Naive B cell (primary cell): ENCODE measurements at regions not wholly inside any gene's neighbourhood (a gene's known extent, or its start where the extent isn't known, plus 50 kb on each side); places are given as distances from the start of the nearest gene placed in this dataset.
A peak's percentile ranks its signal among the peaks of the same experiment; 100 is the strongest.

Source experiments
- ATAC-seq, 2 donors: fragments of 150-1000 bp; cut with Tn5 transposase; 2 replicates each; pipeline ENCODE4 v1.10.0; 2021; ENCODE audit warnings: low read depth in 2 of 2, mild to moderate bottlenecking in 2 of 2, moderate library complexity in 2 of 2
- DNase-seq: peaks from one replicate; pipeline ENCODE4 v3.0.0; 2022
- H3K27ac Mint-ChIP-seq, 6 donors: one replicate each; pipeline ENCODE4 v1.8.0; 2020 to 2022; ENCODE audit warnings: mild to moderate bottlenecking in 6 of 6, mixed read lengths in 6 of 6, moderate library complexity in 5 of 6, inconsistent platforms in 2 of 6
- H3K27me3 Mint-ChIP-seq, 3 donors: one replicate each; pipeline ENCODE4 v1.8.0; 2021 to 2022; ENCODE audit warnings: mixed read lengths in 3 of 3, mild to moderate bottlenecking in 1 of 3
- H3K36me3 Mint-ChIP-seq, 2 donors: one replicate each; pipeline ENCODE4 v1.8.0; 2020 to 2022; ENCODE audit warnings: mixed read lengths in 2 of 2, inconsistent platforms in 1 of 2, mild to moderate bottlenecking in 1 of 2
- H3K4me1 Mint-ChIP-seq, 3 donors: one replicate each; pipeline ENCODE4 v1.8.0; 2020 to 2022; ENCODE audit warnings: mixed read lengths in 3 of 3, inconsistent platforms in 1 of 3, mild to moderate bottlenecking in 1 of 3, moderate library complexity in 1 of 3
- H3K4me3 Mint-ChIP-seq, 8 donors: one replicate each; pipeline ENCODE4 v1.8.0; 2020 to 2022; ENCODE audit warnings: mild to moderate bottlenecking in 8 of 8, mixed read lengths in 8 of 8, moderate library complexity in 8 of 8, inconsistent platforms in 2 of 8
- H3K9me3 Mint-ChIP-seq, 7 donors: one replicate each; pipeline ENCODE4 v1.8.0; 2020 to 2022; ENCODE audit warnings: mixed read lengths in 7 of 7, mild to moderate bottlenecking in 5 of 7, inconsistent platforms in 2 of 7, moderate library complexity in 1 of 7

DNA sequence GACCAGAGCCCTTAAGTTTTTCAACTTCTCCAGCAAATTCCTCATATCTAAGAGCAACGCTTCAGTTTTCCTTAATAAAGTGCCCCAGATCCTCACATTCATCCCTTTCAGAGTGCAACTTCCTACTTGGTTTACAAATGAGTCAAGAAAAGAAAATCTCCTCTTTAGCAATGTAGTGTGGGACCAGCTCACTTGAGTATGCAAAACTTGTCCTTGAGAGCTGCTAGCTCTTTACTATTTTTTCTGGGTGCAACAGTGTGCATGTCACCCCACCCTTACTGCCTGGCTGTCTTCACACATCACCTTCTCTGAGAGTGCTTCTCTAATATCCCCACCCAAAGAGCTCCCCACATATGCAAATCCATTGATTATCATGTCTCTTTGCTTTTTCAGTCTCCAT, 203.1 kb upstream of the CAMK1G start:
- Mint-ChIP-seq H3K9me3 (no peaks in the 10 kb centered on the region), H3K36me3 (no peaks in the 10 kb centered on the region), H3K4me1 (peaks cover 0 to 4% (median 0%) of the 10 kb centered on the region in 3 donors), H3K4me3 (no peak overlapping the region), H3K27ac (no peak overlapping the region), H3K27me3 (peaks cover 0 to 5% (median 0%) of the 10 kb centered on the region in 3 donors)
- DNase-seq (no peak), ATAC-seq (no peak)

DNA sequence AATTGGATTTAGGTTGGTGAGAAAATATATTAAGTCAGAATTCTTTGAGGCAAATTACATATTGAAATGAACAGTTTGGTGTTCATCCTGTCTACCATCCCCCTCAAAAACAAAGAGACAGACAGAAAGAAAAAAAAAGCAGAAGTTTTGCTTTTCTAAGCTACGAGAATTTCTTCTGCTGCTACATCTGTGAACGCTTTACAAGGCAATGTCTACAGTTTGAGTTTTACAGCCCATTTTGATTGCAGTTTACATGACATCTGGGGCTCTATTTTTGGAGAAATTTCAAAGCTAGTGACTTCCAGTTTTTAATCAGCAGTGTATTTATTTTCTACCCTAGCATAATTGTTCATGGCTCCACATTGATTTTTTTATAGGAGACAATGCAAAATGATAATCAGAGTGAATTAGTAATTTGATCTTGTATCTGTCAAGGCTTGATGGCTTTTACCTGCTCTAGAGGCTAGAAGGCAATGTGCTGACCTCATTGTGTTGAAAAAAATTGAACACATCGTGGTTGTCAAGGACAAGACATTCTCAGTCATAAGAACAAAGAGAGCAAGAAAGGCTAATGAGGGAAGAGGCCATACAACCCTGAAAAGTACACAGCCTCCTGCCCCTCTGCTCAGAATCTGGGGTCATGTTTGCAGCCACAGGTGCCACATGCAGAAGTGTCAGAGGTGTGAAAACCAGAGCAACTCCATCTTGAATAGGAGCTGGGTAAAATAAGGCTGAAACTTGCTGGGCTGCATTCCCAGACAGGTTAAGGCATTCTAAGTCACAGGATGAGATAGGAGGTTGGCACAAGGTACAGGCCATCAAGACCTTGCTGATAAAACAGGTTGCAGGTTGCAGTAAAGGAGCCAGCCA, 201.0 kb upstream of the CAMK1G start:
- Mint-ChIP-seq H3K27me3 (peaks cover 0 to 5% (median 0%) of the 10 kb centered on the region in 3 donors), H3K27ac (no peak overlapping the region), H3K36me3 (no peaks in the 10 kb centered on the region), H3K4me3 (no peak overlapping the region), H3K4me1 (peaks cover 0 to 4% (median 0%) of the 10 kb centered on the region in 3 donors), H3K9me3 (peaks cover 0 to 2% (median 0%) of the 10 kb centered on the region in 7 donors)
- ATAC-seq (no peak), DNase-seq (no peak)

DNA sequence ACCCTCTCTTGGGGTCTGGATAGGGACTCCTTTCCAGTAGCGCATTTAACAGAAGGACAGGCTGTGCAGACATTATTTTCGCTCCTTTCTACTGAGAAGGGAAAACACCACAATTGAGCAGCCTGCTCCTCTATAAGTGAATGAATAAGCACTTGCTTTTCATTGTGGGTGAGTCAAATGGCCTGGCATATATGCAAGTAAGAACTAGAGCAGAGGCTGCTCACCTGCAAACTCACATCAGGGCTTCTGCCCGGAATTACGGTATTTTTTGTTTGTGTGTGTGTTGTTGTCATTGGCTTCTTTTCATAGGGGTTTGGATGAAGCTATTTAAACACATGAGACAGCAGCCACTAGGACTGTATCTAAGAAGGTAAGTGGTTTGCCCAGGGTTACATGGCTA, 200.1 kb upstream of the CAMK1G start:
- H3K27ac Mint-ChIP-seq: no peak overlapping the region
- ATAC-seq (no peak), DNase-seq (no peak)
- H3K9me3 Mint-ChIP-seq: peaks cover 0 to 4% (median 0%) of the 10 kb centered on the region in 7 donors
- no peak overlapping the region for H3K4me3 Mint-ChIP-seq
- no peaks in the 10 kb centered on the region for H3K36me3 Mint-ChIP-seq
- peaks cover 0 to 4% (median 0%) of the 10 kb centered on the region in 3 donors for H3K27me3 Mint-ChIP-seq
- peaks cover 0 to 4% (median 0%) of the 10 kb centered on the region in 3 donors for H3K4me1 Mint-ChIP-seq

DNA sequence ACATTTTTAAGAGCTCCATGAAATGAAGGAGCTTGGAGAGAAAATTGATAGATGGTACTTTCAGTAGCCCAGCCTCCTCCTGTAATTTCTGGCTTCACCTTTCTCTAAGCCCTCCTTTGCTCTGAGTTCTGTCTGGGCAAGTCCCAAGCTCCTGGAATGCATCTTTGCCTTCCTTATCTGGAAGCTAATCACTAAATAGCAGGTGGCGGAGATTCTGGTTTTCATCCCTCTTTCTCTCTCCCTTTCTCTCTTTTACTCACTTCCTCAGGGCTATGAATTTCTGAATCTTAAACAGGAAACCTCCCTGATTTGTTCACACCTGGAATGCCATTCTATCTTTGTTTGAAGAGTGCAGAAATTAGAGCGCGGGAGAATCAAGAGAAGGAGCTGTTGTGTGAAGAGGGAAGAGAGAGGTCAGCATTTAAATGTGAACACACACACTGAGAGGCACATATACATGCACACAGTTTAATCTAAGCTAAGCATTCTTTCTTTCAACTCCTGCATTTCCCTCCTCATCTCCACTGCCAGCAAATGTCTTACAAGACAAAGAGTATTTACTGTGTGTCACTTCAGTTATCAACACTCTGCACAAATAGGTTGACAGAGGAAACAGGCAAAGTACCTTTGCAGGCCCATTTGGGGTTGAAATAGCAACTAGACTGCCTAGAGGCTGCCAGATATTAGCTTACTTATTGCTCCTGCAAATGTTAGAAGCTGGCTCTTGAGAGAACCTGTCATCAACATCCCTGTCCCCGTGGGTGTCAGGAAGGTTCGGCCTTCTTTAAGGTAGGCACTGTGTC, 199.4 kb upstream of the CAMK1G start:
- no peaks in the 10 kb centered on the region for H3K36me3 Mint-ChIP-seq
- H3K9me3 Mint-ChIP-seq: peaks cover 0 to 4% (median 0%) of the 10 kb centered on the region in 7 donors
- H3K27me3 Mint-ChIP-seq: peaks cover 0 to 5% (median 0%) of the 10 kb centered on the region in 3 donors
- ATAC-seq (no peak), DNase-seq (no peak)
- no peak overlapping the region for H3K4me3 Mint-ChIP-seq
- H3K27ac Mint-ChIP-seq: no peak overlapping the region
- H3K4me1 Mint-ChIP-seq: peaks cover 0 to 4% (median 0%) of the 10 kb centered on the region in 3 donors

DNA sequence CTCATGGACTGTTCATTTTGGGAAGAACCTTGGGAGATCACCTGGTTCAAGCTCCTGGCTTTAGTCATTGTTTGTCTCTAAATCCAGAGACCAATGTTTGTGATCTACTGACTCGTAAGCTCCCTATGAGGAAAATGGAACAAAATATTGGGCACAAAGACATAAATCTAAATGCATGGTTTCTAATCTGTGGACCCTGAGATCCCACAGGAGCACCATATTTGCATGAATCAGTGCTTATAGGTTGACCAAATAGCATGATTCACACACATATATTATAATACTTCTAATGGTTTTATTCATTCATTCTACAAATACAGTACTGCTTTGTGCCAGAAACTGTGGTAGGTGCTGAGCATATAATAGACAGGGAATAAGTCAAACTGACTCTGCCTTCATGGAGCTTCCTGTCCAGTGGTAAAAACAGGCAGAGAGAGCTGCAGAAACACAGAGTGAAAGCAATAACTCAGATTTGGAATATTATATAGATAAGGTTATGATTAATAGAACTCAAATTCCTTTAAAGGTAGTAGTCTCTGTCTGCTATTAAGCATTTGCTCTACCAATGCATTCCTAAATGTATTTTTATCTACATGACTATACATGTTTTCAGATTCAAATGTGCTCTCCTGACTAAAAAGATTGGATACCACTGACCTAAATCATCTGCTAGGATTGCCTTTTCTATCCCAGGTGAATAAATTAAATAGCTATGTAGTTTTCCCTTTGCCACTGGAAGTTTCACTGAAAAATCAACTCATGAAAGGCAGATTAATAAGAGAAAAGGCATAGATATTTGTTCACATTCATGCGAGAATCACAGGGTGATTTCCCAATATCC, 198.6 kb upstream of the CAMK1G start:
- Mint-ChIP-seq H3K9me3 (peaks cover 0 to 4% (median 0%) of the 10 kb centered on the region in 7 donors), H3K27ac (no peak overlapping the region), H3K36me3 (no peaks in the 10 kb centered on the region), H3K4me1 (peaks cover 0 to 4% (median 0%) of the 10 kb centered on the region in 3 donors), H3K27me3 (peaks cover 0 to 10% (median 0%) of the 10 kb centered on the region in 3 donors), H3K4me3 (no peak overlapping the region)
- no peak for ATAC-seq
- no peak for DNase-seq

DNA sequence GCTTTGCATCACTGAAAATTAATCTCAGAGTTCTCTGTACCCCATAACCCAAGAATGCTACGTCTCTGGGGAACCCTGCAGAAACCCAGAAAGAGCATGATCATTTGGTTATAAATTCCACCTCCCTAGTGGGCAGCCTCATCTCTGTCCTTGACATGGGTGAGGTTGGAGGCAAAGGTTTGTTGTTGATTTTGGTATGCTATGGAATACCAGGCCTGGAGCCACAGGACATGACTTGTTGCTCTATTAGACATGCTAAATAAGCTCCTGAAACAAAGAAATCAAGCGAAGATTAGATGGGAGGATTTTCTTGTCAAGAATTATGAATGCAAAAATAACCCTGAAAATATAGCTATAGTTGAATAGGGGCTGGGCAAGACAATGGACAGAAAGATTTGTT, 197.4 kb upstream of the CAMK1G start:
- no peaks in the 10 kb centered on the region for H3K36me3 Mint-ChIP-seq
- peaks cover 0 to 4% (median 0%) of the 10 kb centered on the region in 3 donors for H3K4me1 Mint-ChIP-seq
- H3K27me3 Mint-ChIP-seq: peaks cover 0 to 10% (median 0%) of the 10 kb centered on the region in 3 donors
- ATAC-seq (no peak), DNase-seq (no peak)
- no peak overlapping the region for H3K27ac Mint-ChIP-seq
- peaks cover 0 to 4% (median 0%) of the 10 kb centered on the region in 7 donors for H3K9me3 Mint-ChIP-seq
- H3K4me3 Mint-ChIP-seq: no peak overlapping the region

DNA sequence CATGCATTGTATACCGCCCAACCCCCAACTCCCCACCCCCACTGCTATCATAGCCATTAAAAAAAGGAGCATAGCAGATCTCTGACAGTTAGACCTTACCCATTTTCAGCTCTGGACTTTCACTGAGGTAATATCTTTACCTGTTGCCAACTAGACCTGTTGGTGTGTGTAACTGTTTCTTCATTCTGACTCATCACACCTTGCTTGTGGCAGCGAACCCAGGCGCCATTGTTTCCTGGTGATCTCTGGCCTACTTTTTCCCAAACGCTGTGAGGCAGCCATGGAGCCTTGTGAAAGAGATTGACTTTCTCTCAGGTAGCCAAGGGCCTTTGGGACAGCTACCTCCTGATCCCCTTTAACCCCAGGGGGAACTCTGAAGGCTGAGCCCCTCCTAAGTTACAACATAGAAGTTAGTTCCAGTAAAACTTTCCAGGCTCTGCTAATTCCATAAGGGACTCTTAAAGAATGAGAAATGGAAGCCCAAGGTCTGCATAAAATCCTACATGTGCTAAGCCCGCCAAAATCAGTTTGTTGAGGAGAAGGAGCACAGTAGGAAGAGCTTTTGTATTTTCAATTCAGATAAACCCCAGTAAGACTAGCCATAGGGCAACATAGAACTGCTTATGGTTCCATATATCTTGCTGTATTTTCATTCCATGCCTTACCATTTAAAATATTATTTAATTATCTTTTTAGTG, 196.1 kb upstream of the CAMK1G start:
- Mint-ChIP-seq H3K27ac (no peak overlapping the region), H3K4me3 (no peak overlapping the region), H3K4me1 (peaks cover 0 to 3% (median 0%) of the 10 kb centered on the region in 3 donors), H3K9me3 (peaks cover 0 to 4% (median 0%) of the 10 kb centered on the region in 7 donors), H3K27me3 (peaks cover 0 to 10% (median 0%) of the 10 kb centered on the region in 3 donors), H3K36me3 (no peaks in the 10 kb centered on the region)
- ATAC-seq: no peak
- DNase-seq: no peak

DNA sequence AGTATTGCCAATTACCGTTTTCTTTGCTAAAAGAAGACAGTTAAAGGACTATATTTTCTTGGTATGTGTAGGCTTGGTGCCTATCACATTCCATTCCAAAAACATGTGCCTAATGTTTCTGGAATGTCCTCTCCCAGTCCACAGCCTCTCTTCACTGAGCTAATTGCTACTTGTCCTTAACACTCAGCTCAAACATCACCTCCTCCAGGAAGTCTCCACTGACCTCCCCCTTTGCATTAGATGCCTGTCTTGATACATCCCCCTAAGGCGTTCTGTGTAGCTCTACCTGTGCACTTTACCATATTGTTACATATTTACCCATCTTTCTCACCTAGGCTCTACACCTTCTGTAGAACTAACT, 195.6 kb upstream of the CAMK1G start:
- H3K4me1 Mint-ChIP-seq: no peaks in the 10 kb centered on the region
- H3K27ac Mint-ChIP-seq: no peak overlapping the region
- ATAC-seq: no peak

DNA sequence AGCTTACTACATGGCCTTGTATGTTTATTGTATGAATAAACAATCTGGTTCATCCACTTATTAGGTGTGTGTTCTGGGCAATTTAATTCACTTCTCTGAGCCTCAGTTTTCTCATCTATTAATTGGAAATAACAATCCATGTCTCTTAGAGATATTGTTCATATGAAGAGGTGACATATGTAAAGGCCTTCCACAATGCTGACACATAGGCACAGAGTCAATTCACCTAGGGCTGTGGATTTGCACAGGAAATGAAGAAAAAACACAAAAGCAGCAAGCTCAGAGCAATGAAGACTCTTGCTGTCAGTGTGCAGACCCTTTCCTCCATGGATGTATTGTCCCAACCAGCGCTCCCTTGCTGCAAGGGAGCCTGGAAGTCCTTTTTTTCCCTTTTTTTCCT, 195.2 kb upstream of the CAMK1G start:
- H3K27me3 Mint-ChIP-seq: peaks cover 0 to 10% (median 4%) of the 10 kb centered on the region in 3 donors
- DNase-seq: no peak
- ATAC-seq: no peak
- H3K4me3 Mint-ChIP-seq: no peak overlapping the region
- H3K36me3 Mint-ChIP-seq: no peaks in the 10 kb centered on the region
- no peaks in the 10 kb centered on the region for H3K4me1 Mint-ChIP-seq
- no peak overlapping the region for H3K27ac Mint-ChIP-seq
- H3K9me3 Mint-ChIP-seq: peaks cover 0 to 4% (median 0%) of the 10 kb centered on the region in 7 donors

More for the DNA sequence above, 195.6 kb upstream of the CAMK1G start:
- Mint-ChIP-seq H3K27me3 (peaks cover 0 to 10% (median under 1%) of the 10 kb centered on the region in 3 donors), H3K4me3 (no peak overlapping the region), H3K9me3 (peaks cover 0 to 4% (median 0%) of the 10 kb centered on the region in 7 donors), H3K36me3 (no peaks in the 10 kb centered on the region)
- DNase-seq: no peak

DNA sequence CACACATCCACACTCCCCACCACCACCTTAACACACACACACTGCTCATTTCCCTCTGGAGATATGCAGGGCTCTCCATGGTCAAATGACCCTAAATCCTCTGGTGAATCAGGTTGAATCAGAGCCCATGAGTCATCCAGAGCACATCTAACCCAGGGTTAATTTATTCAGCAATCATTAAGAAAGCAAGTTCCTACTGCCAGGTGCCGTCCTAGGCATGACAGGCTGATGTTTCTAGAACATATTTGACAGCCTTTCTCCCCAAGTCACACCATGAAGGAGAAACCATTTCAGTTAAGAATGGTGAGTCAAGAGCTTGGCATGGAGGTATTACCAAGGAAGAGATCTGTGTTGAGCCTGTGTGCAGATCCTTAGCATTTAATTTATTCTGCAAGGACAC, 194.3 kb upstream of the CAMK1G start:
- no peak for DNase-seq
- no peaks in the 10 kb centered on the region for H3K4me1 Mint-ChIP-seq

DNA sequence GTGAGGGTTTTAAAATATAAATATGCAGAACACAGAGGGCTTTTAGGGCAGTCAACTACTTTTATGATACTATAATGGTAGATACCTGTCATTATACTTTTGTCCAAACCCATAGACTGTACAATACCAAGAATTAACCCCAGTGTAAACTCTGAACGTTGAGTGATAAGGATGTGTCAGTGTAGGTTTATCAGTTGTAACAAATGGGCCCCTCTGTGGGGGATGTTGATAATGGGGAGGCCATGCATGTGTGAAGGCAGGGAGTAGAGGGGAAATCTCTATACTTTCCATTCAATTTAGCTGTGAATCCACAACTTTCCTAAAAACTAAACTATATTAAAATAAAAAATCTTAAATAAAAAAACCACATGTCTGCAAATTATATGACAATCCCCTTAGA, 193.5 kb upstream of the CAMK1G start:
- H3K27me3 Mint-ChIP-seq: peaks cover under 1 to 13% (median 4%) of the 10 kb centered on the region in 3 donors
- no peak overlapping the region for H3K27ac Mint-ChIP-seq
- H3K36me3 Mint-ChIP-seq: no peaks in the 10 kb centered on the region
- H3K4me3 Mint-ChIP-seq: no peak overlapping the region
- no peak for DNase-seq
- no peaks in the 10 kb centered on the region for H3K4me1 Mint-ChIP-seq
- ATAC-seq: no peak
- H3K9me3 Mint-ChIP-seq: peaks cover 0 to 6% (median 0%) of the 10 kb centered on the region in 7 donors

More for the DNA sequence above, 194.3 kb upstream of the CAMK1G start:
- no peaks in the 10 kb centered on the region for H3K36me3 Mint-ChIP-seq
- no peak for ATAC-seq
- peaks cover 0 to 10% (median 4%) of the 10 kb centered on the region in 3 donors for H3K27me3 Mint-ChIP-seq
- peak overlapping the region in 1 of 6 donors; percentile 85 for H3K27ac Mint-ChIP-seq
- H3K4me3 Mint-ChIP-seq: no peak overlapping the region
- peaks cover 0 to 6% (median 0%) of the 10 kb centered on the region in 7 donors for H3K9me3 Mint-ChIP-seq

DNA sequence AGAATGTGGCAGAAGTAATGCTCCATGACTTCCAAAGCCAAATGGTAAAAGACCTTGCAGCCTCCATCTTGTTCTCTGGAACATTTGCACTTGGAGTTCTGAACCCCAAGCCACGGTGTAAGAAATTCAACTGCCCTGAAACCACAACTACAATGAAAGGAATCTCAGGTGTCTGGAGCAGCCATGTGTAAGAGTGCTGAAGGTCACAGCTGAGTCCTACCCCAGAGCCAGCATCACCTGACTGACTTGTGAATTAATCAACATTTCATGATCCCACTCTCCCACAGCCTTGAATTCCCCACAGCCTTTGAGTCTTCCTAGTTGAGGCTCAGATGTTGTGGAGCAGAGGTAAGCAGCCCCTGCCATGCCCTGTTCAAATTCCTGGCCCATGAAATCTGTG, 192.8 kb upstream of the CAMK1G start:
- ATAC-seq (no peak), DNase-seq (no peak)
- no peak overlapping the region for H3K4me3 Mint-ChIP-seq
- peaks cover 4 to 21% (median 6%) of the 10 kb centered on the region in 3 donors for H3K27me3 Mint-ChIP-seq
- H3K4me1 Mint-ChIP-seq: no peaks in the 10 kb centered on the region
- peaks cover 0 to 7% (median 0%) of the 10 kb centered on the region in 7 donors for H3K9me3 Mint-ChIP-seq
- H3K36me3 Mint-ChIP-seq: no peaks in the 10 kb centered on the region
- H3K27ac Mint-ChIP-seq: no peak overlapping the region
